GM12875 (cell line): ENCODE measurements at regions not wholly inside any gene's neighbourhood (a gene's known extent, or its start where the extent isn't known, plus 50 kb on each side); places are given as distances from the start of the nearest gene placed in this dataset.

Experiments used
- H3K4me3 ChIP-seq: one replicate; pipeline ENCODE4 v1.5.1; 2011; ENCODE audit warnings: low read depth, low read length, control low read depth
- TF ChIP-seq, protein P1 (sequence below): IDR thresholded peaks from 2 replicates; pipeline ENCODE4 v1.5.1; 2011; ENCODE audit warnings: low read depth, mild to moderate bottlenecking, control low read depth, inconsistent platforms, low read length, moderate library complexity, borderline replicate concordance; ENCODE audit not compliant: insufficient read depth

DNA sequence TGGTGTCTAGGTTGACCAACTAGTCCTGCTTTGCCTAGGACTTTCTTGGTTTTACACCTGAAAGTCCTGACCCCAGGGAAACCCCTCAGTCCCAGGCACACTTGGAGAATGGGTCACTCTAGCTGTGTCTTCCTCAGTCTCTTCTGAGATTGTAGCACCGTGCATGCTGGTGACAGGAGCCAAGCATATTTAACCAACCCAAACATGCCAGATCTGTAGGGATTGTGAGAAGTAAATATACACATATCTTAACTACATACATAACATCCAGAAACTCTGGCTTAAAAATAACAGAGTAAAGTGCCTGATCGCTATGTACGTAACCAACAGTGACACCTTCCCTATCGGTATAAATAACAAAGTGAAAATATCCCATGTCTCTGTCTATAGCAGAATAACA, 158.1 kb downstream of the HAPSTR1 start:
- TF ChIP-seq, protein P1, sequence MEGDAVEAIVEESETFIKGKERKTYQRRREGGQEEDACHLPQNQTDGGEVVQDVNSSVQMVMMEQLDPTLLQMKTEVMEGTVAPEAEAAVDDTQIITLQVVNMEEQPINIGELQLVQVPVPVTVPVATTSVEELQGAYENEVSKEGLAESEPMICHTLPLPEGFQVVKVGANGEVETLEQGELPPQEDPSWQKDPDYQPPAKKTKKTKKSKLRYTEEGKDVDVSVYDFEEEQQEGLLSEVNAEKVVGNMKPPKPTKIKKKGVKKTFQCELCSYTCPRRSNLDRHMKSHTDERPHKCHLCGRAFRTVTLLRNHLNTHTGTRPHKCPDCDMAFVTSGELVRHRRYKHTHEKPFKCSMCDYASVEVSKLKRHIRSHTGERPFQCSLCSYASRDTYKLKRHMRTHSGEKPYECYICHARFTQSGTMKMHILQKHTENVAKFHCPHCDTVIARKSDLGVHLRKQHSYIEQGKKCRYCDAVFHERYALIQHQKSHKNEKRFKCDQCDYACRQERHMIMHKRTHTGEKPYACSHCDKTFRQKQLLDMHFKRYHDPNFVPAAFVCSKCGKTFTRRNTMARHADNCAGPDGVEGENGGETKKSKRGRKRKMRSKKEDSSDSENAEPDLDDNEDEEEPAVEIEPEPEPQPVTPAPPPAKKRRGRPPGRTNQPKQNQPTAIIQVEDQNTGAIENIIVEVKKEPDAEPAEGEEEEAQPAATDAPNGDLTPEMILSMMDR = no peak
- no peak overlapping the region for H3K4me3 ChIP-seq

DNA sequence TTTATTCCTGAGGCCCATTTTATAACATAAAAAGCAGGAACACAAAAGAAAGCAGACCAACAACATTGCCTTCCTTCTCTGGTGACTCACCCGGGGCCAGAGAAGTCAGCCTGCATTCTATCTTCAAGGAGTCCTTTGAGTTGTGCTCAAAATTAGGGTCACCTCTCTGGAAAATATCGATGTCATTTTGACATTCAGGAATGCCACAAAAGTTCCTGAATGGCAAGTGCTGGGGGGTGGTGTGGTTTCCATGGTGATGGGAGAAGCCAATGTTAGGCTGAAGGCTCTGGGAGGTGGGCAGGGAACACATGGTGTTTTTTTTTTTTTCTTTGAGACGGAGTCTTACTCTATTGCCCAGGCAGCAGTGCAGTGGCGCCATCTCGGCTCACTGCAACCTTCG, 159.6 kb downstream of the HAPSTR1 start:
- TF ChIP-seq, protein P1 = no peak

DNA sequence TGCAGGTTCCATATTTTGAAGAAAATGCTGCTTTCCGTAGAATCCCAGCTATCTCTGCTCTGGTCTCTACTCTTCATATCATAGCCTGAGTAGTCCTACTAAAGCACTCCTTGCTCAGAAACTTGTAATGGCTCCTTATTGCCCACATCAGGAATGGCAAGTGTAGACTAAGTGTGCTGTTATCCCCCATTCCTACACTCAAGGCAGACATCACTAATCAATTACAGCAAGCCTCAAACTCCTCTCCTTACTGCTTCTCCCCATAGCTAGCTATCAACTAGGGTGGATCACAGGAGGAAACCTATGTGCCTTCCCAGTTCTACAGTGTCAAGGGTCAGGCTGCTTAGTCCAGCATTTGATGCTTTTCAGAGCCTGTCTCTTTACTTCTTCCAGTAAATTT, 163.4 kb downstream of the HAPSTR1 start:
- TF ChIP-seq, protein P1 = no peak
- no peak overlapping the region for H3K4me3 ChIP-seq

More for the DNA sequence above, 159.6 kb downstream of the HAPSTR1 start:
- no peak overlapping the region for H3K4me3 ChIP-seq

DNA sequence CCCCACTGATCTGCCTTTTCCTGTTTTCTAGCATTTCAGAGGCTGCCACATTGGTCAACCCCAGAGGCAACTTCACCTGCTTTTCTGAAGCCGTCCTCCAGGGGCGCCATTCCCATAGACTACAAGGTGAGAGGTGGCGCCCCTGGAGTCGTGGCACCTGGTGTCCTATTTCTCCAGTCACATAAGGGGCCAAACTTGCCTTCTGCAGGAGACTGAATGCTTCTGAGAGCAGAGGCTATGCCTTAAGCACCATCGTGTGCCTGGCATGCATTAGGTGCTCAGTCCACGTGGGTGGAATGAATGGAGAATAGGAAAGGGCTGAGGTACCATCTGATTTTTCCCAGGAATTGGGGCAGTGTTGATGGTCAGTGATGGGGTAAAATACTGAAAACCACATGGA, 164.8 kb downstream of the HAPSTR1 start:
- no peak overlapping the region for H3K4me3 ChIP-seq
- TF ChIP-seq, protein P1 = peak; percentile 83

DNA sequence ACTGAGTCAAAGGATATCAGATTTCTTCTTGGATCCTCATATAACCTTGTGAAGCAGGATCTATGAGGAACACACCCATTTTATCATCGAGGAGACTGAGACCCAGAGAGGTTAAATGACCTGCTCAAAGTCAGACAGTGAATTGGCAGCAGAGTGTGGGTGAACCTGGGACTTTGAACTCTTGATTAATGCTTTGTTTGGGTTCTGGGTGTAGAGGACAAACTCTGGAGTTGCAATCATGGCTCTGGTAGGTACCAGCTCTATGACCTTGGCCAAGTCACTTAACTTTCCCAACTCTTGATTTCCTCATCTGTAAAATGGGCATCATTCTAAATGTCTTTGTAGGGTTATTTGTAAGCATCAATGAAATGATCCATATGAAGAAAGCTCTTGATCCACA, 166.4 kb downstream of the HAPSTR1 start:
- TF ChIP-seq, protein P1 = no peak
- no peak overlapping the region for H3K4me3 ChIP-seq

DNA sequence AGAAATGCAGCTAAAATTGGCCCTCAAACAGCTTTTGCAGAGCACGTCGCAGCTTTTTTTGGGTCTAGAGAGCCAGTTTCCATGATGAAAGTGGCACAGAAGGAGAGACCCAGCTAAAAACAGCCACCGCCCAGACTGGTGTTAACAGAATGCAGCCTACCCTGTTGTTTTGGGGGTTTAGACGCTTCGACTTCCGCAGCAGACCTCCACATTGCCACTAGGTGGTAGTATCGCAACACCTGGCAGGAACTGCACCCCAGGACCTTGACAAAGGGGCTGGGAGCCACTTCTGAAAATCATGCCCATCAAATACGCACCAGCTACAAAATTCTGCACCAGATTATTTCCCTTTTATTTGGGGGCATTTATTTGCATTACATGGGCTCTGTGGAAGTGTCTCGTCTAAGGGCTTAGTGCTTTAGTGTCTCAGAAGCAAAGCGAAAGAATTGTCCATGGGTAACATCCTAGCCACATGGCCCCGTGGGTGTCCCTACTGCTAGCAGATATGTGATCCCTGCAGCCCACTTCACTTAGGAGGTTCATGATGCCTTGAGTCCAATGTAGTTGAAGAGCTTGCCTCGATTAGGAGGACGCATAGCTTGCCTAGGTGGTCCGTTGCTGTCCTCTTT, 167.1 kb downstream of the HAPSTR1 start:
- TF ChIP-seq, protein P1 = peak; percentile 85
- H3K4me3 ChIP-seq = no peak overlapping the region

DNA sequence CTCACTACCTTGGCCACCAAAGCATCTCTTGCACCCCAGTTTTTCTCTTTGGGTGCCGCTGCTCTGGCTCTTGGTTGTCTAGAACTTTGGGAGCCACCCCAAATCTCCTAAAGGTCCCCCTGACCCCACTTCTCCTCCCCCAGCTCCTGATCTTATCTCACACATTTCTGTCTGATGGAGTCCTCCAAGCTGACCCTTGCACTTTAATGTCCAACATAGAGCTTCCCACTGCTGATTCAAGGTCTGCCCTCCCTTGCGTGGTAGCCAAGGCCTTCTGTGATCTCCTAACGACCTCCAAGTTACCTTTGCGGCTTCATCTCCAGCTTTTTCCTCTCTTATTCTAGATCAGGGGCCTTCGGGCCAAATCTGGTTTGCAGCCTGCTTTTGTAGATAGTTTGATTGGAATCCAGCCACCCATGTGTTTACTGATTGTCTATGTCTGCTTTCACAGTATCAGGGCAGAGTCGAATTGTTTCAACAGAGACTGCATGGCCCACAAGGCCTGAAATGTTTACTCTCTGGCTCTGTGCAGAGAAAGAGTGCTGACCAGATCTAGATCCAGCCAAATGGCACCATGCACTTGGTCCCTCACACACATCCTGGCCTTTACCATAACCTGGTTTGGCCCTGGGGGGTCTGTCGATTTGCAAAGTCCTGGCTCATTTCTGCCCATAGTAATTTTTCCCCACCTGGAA, 168.6 kb downstream of the HAPSTR1 start:
- TF ChIP-seq, protein P1 = no peak

More for the DNA sequence above, 168.6 kb downstream of the HAPSTR1 start:
- no peak overlapping the region for H3K4me3 ChIP-seq
